Glomerular visceral epithelial cell (primary cell): ENCODE measurements at regions not wholly inside any gene's neighbourhood (a gene's known extent, or its start where the extent isn't known, plus 50 kb on each side); places are given as distances from the start of the nearest gene placed in this dataset.

Experiments
- DNase-seq: peaks from one replicate; pipeline ENCODE4 v3.0.0-alpha.2; 2016; ENCODE audit errors: extremely low spot score

DNA sequence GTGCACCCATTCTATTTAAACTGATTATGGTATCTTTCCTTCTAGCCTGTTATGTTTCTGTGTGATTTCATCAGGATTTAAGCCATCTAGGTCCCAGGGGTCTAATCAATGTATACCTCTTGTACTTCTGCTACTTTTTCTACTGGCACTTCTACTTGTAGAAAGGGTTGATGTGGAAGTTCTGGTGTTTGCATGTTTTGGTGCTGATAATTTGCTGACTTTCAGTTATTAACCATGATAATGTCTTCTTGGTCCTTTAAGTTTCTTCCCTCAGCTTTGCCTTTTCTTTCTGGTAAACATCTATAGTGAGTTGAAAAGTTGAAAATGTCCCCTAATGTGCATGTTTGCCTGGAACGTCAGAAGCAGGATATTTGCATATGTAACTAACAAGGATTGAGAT is 390.6 kb upstream of the MAP3K7 start:
- DNase-seq, result no peak

DNA sequence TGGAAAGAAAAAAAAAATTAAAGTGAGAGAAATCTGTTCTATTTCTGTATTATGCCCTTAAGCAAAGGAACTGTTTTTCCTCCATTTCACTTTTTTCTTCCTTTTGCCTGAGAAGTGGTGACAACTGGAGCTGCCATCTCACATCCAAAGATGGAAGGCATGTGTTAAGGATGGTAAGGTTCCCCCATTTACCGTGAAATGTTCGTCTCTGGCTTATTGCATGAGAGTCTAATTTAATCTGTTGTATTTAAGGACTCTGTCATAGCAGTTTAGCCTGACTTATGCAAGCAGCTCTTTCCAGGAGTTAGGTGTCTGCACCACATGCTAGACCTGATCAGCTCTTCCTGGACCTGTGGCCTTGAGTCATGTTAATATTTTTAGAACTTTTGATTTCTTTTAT is 389.5 kb upstream of the MAP3K7 start:
- no peak for DNase-seq

DNA sequence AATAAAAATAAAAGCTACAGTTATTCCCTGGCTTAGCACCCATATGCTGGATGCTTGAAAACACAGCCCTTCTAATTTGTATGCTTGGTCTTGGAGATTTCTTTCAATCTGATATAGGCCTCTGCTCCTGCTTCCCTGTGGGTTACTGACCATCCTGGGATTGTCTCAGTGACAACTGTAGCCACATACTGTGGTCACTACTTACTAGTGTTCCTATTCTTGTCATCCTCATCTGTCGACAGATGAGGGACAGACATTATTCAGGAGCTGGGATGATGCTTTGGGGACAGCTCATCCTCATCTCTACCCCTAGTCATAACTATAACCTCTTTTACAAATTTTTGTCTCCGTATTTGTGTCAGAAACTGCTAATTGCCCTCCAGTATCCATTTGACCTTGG is 388.9 kb upstream of the MAP3K7 start:
- no peak for DNase-seq

DNA sequence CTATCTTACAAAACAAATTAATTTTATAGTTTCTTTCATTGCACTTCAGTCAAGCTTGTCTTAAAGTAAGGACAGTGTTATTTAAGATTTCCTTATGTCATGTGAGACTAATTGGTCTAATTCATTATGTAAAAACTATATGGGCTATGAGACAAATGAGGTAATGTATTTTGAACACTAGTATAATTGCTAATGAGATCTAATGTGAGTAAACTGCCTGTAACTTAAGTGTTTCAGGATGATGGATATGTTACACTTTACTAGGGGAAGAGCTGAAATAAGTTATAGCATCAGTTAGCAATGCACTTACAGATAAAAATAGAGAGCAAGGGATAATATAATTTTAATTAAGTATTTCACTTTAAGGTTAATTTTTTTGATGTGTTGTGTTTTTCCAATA is 386.3 kb upstream of the MAP3K7 start:
- DNase-seq, result no peak

DNA sequence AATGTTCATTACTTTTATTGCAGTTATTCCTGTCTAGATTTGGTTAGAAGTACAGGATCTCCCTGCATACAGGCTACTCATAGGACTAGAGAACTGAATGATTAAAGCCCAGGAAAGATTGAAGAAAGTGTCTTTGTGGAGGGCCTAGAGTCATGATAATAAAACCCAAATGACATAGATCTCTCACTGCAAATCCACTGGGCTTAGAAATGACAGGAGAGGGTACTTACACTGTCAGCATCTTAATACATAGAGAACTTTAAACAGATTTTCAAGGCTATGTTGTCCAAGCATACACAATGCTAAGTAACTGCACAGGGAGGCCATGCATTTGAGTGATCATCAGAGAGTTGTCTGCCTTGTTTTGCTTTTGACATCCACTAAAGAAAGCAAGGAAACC is 383.8 kb upstream of the MAP3K7 start:
- no peak for DNase-seq

DNA sequence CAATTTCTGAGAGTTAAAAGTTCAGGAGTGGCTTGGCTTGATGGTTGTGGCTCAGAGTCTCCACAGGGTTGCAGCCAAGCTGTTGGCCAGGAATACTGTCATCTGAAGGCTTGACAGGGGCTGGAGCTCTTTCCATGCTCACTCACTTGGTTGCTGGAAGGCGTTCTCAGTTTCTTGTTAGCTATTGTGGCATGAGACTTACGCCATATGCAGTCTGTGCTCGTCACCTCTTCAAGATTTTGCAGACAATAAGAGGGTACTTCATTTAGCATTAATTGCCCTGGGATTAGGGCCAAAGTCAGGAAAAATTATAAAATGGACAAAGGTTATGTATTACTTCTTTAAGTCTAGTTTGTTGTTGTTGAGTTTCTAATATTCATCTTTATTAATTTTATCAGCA is 380.6 kb upstream of the MAP3K7 start:
- no peak for DNase-seq

DNA sequence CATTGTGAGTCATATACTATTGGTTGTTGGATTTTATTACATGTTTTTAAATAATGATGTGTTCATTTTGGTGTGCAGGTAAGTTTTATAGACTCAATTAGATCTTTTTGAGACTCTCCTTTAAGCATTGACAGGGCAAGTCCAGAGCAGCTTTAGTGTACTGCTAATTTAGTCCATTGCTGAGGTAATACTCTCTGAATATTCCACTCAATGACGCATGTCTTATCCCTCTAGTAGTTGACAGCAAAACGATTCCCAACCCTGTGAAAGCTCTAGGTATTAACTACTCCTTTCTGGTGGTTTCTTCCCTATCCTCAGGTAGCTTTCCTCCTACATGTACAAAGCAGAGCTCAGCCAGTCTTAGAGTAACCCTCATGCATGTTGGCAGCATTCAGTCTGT is 373.5 kb upstream of the MAP3K7 start:
- no peak for DNase-seq

DNA sequence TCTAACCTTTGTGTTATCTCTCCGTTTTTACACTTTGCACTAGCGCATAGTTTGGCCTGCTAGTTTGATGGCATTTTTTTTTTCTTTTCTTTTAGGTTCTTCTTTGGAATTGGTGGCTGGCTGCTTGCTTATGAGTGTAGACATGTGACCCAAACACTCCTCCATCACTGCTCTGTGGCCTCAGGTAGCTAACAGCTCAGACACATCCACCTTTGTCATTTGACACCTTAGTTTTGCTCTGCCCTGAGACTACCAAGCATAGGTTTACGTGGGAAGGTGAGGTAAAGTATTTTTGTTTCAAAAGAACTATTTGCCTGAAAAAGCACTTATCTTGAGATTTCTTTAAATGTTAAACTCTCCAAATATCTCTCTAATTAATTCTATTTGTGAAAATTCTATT is 368.4 kb upstream of the MAP3K7 start:
- DNase-seq, result no peak

DNA sequence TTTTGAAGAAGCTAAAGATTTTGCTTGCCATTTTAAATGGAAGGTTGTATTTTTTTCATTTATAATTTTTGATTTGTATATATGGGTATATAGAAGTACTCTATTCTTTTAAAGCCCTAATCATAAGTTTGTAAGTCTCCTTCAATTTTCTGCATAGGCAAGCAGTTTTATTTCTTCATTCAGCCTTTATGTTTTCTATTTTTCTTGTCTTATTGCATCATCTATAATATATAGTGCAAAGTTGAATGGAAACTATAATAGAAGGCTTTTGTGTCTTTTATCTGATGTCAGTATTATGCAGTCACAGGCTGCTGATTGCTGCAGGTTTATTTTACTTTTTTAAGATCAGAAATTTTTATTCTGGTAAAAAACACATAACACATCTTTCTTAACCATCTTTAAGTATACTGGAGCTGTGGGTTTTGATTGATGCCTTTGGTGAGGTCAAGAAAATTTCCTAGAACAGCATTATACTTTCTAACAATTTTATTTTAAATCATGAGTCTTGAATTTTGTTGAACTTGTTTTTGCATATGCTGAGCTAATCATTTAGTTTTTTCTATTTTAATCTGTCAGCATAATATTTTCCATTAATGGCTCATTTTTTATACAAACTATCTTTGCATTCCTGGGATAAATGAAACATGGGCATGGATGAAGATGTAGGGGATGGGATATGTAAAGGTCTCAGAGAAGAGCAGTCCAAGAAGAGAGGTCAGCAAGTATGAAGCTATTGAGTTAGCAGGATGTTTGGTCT is 366.7 kb upstream of the MAP3K7 start:
- no peak for DNase-seq

DNA sequence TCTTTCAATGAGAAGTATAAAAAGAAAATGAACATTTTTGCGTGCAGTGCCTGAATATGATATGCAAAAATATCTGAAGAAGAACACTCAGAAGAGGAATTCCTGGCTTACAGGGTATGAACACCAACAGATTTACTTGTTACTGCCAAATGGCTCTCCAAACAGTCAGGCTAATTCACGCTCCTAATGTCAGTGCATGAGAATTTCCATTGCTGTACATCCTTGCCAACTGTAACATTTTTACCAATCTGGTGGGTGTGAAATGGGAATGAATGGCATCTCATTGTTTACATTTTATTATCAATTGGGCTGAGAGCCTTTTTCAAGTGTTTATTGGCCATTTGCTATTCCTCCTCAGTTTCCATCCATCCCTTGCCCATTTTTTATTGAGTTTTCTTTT is 365.3 kb upstream of the MAP3K7 start:
- DNase-seq, result no peak

DNA sequence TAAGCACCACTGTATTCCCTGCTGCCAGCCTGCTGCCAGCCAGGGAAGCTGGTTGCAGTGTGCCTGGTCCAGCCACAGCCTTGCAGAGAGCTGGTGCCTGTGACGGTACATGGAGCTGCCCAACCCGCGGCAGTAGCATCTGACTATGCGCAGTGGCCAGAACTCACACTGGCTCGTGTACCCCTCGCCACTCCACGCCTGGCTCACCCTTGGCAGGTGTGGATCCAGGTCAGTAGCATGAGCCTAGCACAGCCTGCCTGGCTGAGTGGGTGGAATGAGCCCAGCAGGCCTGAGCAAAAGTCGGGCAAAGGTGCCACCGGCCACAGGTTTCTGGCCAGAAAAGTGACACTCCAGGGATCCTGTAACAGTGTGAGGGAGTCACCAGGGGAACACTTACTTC is 361.7 kb upstream of the MAP3K7 start:
- DNase-seq, result no peak

DNA sequence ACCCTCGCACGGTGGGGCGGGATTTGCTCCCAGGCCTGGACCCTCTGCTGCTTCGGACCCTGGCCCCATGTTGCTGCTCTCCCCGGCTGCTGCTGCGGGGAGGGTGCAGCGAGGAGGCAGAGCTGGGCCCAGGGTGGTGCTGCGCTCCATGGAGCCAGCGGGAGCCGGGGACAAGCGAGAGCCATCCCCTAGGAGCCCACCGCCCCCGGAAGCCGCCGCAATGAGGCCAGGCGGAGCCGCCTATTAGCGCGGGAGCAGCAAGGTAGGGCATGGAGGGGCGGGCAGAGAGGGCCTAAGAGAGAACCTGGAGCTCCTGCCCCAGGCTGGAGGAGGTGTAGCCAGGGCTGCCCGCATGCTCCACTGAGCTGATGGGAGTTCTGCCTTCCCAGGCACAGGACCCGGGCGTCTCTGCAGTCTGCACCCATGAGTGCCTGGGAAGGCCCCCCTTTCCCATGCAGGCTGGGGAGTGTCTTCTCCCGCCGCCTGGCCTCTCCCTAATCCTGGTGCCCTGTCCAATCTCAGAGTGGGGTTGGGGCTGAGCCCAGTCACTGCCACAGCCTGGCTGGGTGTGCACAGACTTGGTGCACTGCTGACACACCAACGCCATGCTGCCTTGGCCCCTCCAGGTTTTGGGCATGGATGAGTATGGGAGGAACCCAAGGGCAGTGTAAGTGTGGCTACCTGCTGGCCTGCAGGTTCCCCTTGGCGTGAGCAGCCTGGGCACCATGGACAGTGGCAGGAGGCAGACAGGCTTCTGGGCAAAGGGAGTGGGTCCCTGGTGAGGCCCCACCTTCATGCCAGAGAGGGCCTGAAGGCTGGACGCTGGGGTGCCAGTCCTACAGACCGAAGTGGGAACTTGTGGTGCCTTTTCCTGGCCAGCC is 360.6 kb upstream of the MAP3K7 start:
- no peak for DNase-seq

DNA sequence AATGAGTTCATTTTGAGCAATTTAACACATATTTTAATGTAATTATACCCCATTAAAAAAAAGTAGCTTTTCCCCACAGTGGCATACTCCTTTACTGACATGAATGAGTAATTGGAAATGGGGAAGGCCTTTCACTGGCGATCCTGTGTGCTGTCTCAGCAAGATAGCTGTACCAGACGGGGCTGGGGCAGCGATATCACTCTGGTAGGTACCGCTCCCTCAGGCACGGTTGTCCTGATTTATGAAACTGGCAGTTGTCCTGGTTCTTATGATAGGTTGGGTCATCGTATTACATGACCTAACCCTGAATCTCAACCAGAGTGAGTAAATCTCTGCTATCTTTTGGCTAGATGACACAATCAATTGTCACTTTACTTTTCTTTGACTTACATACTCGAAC is 355.0 kb upstream of the MAP3K7 start:
- DNase-seq, result no peak

DNA sequence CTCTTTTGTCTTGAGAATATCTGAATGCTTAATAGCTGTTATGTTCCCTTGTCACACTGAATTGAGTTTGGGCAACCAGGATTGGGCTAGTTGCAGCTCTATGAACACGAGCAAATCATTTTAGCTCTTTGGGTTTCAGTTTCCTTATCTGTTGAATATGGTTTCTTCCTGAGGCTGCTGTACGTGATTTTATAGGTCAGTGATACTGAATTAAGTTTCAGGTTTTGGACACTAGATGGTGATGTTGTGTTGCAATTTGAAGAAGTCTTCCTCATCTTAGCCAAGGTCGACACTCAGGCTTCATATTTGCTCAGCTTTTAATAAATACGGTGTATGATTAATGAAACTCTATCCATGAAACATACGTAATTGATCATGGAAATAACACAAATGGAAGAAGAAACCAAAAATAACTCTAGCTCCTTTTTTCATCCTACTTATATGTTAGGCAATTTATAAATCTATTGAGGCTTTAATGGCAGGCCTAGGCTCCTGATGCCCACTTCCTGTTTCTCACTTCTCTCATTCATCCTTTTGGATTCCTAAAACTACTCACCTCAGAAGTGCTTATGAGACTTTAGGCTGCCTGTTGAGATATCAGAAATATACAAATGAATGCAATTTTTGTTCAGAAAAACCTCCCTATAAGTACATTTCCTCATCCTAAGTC is 354.1 kb upstream of the MAP3K7 start:
- DNase-seq, result peak; percentile 68

DNA sequence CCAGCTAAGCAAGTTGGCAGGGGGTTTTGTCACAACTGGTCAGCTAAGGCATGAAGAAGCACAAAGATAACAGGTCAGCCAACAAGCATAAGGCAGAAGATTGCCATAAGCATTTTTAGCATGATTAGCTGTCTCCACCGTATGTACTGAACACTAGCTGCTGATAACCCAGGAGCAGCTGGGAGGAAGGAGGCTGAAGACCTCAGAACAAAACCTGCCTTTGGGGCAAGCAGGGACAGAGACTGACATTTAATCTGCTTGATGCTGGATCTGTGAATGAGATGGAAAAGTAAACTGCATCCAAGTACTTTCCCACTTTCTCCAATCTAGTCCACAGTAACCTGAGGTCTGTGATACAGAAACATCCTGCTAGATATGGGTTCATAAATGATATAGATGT is 353.0 kb upstream of the MAP3K7 start:
- DNase-seq, result no peak

DNA sequence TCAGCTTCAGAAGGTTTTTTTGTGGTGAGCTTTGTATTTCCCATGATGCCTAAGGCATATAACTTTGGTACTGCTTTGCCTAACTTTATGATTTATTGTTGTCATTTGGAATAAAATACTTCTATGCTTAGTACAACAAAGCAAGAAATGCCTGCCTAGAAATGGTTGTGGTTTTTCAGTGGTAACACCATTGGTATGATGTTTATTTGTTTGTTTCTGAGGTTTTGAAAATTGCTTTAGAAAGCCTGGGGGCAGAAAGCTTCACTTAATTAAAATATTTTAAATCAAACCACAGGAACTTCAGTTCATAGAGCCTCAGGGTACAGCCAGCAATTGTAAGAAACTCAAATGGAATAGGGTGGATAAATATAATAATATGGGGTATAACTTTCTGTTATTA is 351.2 kb upstream of the MAP3K7 start:
- DNase-seq, result no peak

DNA sequence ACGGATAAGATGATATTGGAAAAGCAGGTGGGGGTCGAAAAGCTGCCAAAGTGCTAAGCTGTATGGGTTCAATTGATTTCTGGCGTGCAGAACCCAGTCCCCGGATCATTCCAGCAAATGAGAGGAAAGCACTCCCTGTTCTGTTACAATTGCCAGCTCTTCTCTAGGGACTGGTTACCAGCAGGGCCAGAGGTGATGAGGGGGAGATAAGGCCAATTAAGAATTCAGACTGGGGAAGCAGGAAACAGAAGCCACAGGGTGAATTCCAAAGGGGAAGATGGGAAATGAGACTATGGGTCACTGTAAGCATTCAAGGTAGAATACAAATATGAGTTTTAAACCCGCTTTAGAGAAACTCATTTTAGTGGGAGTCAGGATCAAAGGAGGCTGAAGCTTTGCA is 349.4 kb upstream of the MAP3K7 start:
- no peak for DNase-seq

DNA sequence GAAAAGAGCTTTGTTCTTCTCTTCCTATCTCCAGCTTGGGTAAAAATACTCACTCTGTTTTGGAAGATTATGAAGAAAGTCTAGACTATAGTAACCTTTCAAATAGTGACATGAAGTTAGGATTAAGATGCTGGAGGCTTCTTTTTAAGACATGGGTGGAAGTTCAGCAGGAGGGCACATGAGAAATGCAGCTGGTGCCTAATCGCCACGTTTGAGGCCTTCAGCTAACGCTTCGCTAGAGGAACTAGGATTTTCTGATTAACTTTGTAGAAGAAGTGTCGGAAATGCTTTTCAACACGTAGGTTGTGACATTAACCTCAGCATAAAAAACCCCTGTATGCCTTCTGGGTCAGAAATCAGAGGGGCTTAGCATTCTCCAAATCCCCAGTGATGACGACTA is 348.1 kb upstream of the MAP3K7 start:
- no peak for DNase-seq

DNA sequence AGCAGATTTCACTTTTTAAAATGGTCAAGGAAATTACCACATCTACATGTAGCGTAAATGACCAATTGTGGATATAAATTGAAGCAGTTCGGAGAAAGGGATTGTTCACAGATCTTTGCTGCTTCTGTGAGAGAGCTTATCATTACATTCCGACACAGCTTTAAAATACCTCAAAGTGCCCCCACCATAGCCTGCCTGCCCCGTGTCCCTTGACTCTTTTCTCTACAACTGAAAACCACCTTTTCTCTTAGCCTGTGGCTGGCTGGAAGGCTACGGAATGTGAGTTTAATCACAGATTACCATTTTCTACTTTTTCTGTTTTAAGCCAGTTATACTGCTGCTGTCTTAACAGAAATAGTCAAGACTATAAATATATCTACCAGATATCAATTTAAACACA is 347.2 kb upstream of the MAP3K7 start:
- DNase-seq, result no peak

DNA sequence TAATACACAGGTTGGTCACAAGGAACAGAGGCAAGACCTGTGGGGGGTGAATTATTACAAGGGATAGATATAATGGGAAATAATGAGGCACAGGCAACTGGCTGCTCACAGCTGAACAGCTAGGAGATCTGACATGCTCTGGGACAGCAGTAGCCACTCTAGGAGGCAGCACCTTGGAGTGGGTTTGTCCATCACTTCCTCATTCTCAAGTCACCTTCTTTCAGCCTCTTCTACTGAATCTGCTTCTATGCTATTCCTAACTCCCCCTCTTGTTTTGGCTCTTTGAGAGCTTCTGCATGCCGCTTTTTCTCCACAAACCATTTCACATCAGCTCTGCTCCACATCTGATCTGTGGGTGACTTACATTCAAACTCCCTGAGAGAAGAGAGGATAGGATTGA is 345.5 kb upstream of the MAP3K7 start:
- no peak for DNase-seq

DNA sequence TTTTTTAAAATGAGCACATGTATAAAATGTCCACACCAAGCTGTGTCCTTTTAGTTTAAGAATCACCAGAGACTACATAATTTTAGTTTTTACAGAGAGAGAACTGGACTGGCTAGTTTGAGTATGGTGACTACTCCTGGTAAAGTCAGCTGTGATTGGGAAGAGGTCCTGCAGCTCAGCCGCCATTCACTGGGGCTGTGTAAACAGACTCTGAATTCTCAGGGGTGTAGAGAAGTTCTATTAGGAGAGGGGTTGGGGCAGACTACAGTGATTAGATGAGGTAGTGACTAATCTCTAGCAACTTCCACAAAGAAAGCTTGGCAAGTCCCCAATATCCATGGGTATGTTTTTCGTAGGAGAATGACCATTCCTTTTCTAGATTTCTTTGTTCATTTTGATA is 341.2 kb upstream of the MAP3K7 start:
- DNase-seq, result no peak

DNA sequence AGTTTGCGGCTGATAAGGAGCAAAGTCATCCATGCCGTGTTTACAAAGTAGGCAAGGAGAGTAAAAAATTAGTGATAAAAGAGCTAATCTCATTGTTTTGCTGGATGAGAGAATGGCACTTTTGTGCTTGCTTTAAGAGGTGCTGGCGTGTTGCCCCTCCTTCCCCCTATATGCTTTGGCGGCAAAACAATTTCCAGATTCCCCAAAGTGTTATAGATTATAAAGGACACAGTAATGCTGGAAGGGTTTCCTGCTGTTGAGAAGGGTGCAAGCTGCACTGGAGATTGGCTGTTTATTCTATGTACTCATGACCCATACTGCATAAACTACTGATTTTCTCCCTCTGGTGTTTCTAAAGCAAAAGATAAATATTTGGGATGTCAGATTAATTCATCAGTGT is 338.9 kb upstream of the MAP3K7 start:
- DNase-seq, result no peak

DNA sequence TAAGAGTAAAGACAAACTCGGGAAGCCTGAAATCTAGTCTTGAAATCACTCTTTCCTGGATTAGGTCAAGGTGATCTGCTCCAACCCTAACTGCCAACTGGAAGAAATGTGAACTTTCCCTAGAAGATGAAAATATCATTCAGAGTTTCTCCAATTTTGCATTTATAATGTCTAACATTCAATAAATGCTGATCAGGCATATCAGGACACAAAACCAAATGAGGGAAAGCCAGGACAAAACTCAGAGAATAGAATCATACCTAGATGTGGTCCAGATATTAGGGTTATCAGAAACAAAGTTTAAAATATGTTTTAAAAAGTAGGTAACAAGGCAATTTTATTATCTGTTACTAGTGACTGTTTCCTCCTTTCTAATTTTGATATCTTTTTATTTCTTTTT is 335.5 kb upstream of the MAP3K7 start:
- no peak for DNase-seq
